Large intestine (tissue), 3 donors: ENCODE measurements at regions not wholly inside any gene's neighbourhood (a gene's known extent, or its start where the extent isn't known, plus 50 kb on each side); places are given as distances from the start of the nearest gene placed in this dataset.

Source experiments
- DNase-seq, 2 donors: peaks; one replicate each; pipeline versions ENCODE4 v3.0.0 to v3.0.0-alpha.2; 2013
- H3K27ac ChIP-seq: one replicate; pipeline ENCODE4 v1.5.1; 2013; ENCODE audit warnings: low read length
- H3K27me3 ChIP-seq: 2 replicates; pipeline ENCODE4 v1.6.1; 2013; ENCODE audit warnings: low read length; ENCODE audit not compliant: control insufficient read depth, insufficient read depth
- H3K36me3 ChIP-seq: 2 replicates; pipeline ENCODE4 v1.6.1; 2013; ENCODE audit warnings: low read length; ENCODE audit not compliant: control insufficient read depth, insufficient read depth
- H3K4me1 ChIP-seq: one replicate; pipeline ENCODE4 v1.6.1; 2013; ENCODE audit warnings: low read length; ENCODE audit not compliant: control insufficient read depth, insufficient read depth
- H3K4me3 ChIP-seq: one replicate; pipeline ENCODE4 v1.5.1; 2013; ENCODE audit warnings: low read length
- H3K9me3 ChIP-seq: one replicate; pipeline ENCODE4 v1.6.1; 2013; ENCODE audit warnings: mild to moderate bottlenecking, low read depth, low read length, moderate library complexity; ENCODE audit not compliant: control insufficient read depth
- WGBS: methylation state at CpG from one replicate; pipeline ENCODE4 v1.1.5; 2013; ENCODE audit warnings: low lambda C conversion rate; ENCODE audit not compliant: insufficient coverage; 5-methylcytosine and 5-hydroxymethylcytosine counted together

DNA sequence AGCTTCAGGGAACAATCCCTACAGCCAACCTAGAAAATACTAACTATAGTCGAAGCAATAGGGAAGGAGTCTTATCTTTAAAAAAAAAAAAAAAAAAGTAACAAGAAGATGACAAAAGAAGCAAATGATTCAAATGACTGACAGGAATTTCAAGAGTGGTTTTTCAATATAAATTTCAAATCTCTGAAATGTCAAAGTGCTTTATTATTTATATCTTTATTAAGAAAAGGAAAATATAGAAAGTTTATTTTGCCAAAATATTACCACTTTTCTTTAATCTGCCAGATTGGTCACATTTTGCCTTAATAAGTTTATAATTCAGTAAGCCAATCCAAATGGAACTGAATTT lies 63.5 kb upstream of the HNRNPA3 start:
- 0% methylated on average over 1 of the region's 1 CpG for WGBS
- no peaks in the 10 kb centered on the region for H3K9me3 ChIP-seq
- H3K27ac ChIP-seq = no peak overlapping the region
- no peaks in the 10 kb centered on the region for H3K36me3 ChIP-seq
- H3K27me3 ChIP-seq = peaks cover 30% of the 10 kb centered on the region
- no peak overlapping the region for H3K4me3 ChIP-seq
- no peaks in the 10 kb centered on the region for H3K4me1 ChIP-seq
- no peak for DNase-seq

DNA sequence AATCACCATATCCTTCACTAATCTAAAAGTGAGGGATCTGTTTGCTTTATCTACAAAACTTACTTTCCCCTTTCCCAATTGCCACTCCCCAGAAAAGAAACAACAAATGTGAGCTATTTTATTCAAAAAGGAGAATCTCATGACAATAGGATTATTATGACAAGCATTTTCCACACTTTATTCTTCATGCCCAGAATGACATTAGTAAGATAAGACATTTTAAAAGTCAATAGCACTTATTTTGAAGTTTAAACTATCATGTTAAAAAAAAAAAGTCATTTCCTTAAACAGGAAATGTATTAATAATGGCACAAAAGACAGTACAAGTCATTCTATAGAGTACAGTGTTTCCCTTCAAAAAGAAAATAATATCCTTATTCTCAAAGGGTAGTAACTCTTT lies 58.8 kb upstream of the HNRNPA3 start:
- Histone ChIP-seq H3K9me3 (no peaks in the 10 kb centered on the region), H3K4me3 (no peak overlapping the region), H3K27me3 (peaks cover 15% of the 10 kb centered on the region), H3K27ac (no peak overlapping the region), H3K36me3 (no peaks in the 10 kb centered on the region), H3K4me1 (no peaks in the 10 kb centered on the region)
- DNase-seq = no peak

DNA sequence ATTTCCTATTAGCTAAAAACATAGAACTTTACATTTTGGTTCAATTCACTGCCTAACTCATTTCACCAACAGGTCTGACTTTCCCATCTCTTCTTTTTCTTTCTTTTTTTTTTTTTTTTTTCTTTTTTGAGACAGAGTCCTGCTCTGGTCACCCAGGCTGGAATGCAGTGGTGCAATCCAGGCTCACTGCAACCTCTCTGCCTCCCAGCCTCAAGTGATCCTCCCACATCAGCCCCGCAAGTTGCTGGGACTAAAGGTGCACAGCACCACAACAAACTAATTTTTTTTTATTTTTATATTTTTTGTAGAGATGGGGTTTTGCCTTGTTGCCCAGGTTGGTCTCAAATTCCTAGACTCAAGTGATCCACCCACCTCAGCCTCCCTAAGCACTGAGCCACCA lies 57.8 kb upstream of the HNRNPA3 start:
- no peak for DNase-seq
- no CpG with 5 or more reads among the region's 1 CpG for WGBS

DNA sequence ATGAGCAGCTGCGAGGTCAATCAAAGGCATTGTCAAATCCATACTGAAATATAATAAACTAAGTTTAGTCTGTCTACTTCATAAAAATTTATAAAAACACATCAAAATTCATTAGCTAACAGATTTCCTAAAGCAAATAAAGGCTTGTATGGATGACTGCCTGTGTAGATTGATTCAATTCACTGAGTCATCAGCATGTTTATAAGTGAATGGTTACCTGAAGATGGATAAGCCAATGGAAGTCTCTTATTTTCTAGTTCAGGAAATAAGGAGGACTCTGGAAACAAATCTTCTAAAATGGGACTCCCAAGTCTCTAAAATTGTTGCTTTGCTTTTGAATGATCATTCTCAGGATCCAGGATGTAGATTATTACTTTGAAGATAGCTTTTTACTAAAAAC lies 57.0 kb upstream of the HNRNPA3 start:
- Histone ChIP-seq H3K27me3 (peaks cover 10% of the 10 kb centered on the region), H3K27ac (no peak overlapping the region), H3K4me1 (no peaks in the 10 kb centered on the region), H3K36me3 (no peaks in the 10 kb centered on the region), H3K9me3 (no peaks in the 10 kb centered on the region), H3K4me3 (no peak overlapping the region)
- DNase-seq = no peak
- WGBS = no CpG with 5 or more reads among the region's 1 CpG

More for the DNA sequence above, 57.8 kb upstream of the HNRNPA3 start:
- H3K27me3 ChIP-seq = peaks cover 10% of the 10 kb centered on the region
- no peaks in the 10 kb centered on the region for H3K36me3 ChIP-seq
- no peak overlapping the region for H3K27ac ChIP-seq
- H3K9me3 ChIP-seq = no peaks in the 10 kb centered on the region
- H3K4me1 ChIP-seq = no peaks in the 10 kb centered on the region
- H3K4me3 ChIP-seq = no peak overlapping the region

DNA sequence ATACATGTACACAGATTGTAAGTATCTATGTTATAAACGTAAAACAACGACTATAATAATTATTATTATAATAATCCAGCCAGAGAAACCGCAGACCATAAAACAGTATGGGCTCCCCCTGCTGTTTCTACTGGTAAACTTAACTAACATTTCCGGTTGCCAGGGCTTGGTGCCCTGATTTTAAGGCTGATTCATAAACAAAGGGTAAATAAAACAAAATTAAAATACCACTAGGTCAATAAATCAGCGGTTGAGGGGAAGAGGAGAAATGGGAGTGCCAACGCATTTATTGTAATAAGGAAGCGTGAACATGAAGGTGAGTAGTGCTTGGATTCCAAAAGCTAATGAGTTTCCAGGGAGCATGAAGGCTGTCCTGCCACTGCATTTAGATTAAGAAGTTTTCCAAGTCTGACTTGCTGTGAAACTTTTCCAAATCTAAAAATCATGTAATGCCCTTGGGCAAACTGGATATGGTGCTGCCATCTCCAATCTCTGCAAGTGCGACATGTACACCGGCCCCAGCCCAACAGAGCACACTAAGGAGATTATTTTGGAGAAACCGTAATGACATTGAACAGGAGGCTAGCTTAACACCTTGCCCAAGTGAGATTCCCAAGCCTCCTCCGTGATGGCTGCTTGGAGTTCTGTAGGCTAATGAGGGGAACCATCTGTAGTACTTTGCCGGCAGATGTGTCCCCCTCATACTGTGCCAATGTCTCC lies 50.7 kb upstream of the HNRNPA3 start:
- no peak overlapping the region for H3K4me3 ChIP-seq
- no peaks in the 10 kb centered on the region for H3K36me3 ChIP-seq
- H3K27ac ChIP-seq = no peak overlapping the region
- no peaks in the 10 kb centered on the region for H3K9me3 ChIP-seq
- no peak for DNase-seq
- H3K27me3 ChIP-seq = no peaks in the 10 kb centered on the region
- H3K4me1 ChIP-seq = peaks cover 14% of the 10 kb centered on the region
- 15% methylated on average over 4 of the region's 12 CpGs for WGBS
